ENCODE measurements at regions not wholly inside any gene's neighbourhood (a gene's known extent, or its start where the extent isn't known, plus 50 kb on each side); places are given as distances from the start of the nearest gene placed in this dataset.
A peak's percentile ranks its signal among the peaks of the same experiment; 100 is the strongest.
"Not testable (repeated sequence)": the region's sequence is repeated elsewhere in the genome, so short reads cannot be mapped to it uniquely, and the experiment has no call there.

DNA sequence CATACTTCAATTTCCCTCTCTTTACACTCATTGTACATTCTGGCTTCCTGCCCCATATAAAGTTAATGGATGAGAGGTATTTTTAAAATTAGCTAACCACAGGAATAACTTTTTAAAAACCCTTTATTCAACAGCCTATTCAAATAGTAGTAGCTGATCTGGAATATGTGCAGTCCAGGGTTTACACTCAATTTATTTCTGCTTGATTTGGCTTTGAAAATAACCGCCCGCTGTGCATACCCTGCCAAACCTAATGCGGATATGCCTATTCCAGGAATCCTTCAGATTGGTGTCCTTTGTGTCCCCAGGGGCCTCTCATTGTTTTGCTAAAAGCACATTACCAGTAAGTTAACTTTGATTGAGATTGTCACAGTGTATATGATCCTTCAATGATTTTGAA, 1686.2 kb downstream of the PLA2G4A start:
- no peak for DNase-seq

DNA sequence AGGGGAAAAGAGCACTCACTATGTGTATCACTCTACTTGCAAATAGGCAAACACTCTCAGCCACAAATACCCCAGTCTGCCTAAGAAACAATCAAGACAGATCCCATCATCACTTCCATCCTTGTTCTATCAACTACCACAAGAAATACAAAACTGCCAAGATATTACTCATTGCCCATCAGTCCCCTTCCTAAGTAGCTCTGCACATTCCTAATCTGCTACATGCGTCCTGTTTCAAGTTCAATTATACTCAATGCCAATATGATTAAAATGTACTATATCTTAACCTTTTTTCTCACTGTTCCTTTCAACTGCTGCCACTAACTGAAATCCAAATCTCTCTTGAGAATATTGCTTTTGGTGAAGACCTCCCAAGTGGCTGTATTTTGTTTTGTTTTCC, 1688.4 kb downstream of the PLA2G4A start:
- DNase-seq: no peak

DNA sequence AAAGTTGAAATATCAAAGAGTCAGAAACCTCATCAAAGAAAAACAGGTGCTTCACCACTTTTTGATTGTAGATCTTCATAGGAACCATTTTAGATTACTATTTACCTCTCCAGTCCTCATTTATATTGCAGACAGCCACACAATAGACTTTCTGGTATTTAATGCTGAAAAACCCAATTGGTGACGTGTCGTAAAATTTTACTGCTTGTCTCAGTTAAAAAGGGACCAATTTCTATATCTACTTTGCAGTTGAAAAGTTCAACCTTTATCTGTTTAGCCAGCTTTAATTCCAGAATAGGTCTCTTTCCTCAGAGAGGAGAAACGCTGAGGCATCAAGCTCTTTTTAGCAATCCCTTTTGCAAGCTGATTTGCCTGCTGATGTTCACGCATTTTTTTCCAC, 1722.4 kb downstream of the PLA2G4A start:
- DNase-seq: no peak

DNA sequence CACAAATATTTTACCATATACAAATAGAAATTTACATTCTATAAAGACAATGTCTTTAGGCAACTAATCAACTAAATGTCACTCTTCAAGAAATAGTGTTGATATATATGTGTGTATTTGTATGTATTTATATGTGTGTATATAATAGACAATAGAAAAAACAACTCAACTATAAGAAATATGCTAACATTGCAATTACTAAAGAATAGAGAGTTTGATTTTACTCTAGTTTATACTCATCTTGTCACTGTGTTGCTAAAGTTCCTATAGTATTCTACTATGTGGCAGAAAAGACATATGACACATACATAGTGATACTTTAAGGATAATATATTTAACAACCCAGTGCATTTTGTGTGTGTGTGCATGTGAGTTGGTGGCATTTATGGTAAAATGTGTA, 1728.3 kb downstream of the PLA2G4A start:
- no peak for DNase-seq

DNA sequence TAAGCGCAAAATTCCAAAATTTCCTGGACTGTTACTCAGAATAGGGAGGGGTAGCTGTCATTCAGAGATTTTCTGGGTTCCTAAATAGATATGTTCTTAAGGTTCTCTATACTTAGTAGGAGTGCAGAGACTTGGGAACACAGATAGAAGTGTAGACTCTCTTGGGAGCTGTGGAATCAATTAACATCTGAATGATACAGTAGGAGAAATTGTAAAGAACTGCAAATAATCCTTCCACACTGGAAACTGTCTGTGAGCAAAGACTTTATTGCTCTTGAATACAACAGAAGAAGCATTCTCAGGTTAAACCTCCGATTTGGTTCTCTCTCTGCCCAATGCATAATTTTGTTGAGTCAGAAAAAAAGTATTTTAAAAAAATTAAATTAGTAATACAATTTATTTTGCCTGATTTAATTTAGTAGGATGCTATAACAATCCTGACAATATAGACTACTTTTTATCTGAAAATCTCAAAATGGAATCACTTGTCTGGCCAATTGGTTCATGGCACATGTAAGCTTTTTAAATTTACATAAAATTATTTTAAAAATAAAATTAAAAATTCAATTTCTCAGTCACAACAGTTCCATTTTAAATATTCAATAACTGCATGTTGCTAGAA, 1754.3 kb downstream of the PLA2G4A start:
- DNase-seq: no peak

DNA sequence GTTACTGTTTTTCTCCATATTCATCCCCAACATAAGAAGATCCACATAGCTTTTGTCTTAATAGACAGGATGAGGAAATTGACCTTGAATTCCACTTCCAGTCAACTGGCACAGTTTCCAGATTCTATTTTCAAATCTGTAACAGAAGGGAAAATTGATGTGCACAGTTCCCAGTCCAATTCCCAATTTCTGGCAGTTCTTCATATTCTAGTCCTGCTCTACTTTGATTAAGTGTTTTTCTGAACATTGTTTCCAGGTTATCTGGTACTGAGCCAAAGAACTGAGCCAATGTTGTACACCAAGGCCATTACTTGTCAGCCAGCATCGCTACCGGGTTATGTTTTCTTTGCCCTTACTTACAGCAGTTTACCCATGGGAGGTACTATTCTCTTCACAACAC, 1755.4 kb downstream of the PLA2G4A start:
- DNase-seq: no peak

DNA sequence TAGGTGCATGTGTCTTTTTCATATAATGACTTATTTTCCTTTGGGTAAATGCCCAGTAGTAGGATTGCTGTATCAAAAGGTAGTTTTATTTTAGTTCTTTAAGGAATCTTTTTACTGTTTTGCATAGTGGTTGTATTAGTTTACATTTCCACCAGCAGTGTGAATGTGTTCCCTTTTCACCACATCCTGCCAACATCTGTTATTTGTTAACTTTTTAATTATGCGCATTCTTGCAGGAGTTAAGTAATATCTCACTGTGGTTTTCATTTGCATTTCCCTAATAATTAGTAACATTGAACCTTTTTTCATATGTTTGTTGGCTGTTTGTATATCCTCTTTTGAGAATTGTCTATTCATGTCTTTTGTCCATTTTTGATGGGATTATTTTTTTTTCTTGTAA, 1761.9 kb downstream of the PLA2G4A start:
- no peak for DNase-seq

DNA sequence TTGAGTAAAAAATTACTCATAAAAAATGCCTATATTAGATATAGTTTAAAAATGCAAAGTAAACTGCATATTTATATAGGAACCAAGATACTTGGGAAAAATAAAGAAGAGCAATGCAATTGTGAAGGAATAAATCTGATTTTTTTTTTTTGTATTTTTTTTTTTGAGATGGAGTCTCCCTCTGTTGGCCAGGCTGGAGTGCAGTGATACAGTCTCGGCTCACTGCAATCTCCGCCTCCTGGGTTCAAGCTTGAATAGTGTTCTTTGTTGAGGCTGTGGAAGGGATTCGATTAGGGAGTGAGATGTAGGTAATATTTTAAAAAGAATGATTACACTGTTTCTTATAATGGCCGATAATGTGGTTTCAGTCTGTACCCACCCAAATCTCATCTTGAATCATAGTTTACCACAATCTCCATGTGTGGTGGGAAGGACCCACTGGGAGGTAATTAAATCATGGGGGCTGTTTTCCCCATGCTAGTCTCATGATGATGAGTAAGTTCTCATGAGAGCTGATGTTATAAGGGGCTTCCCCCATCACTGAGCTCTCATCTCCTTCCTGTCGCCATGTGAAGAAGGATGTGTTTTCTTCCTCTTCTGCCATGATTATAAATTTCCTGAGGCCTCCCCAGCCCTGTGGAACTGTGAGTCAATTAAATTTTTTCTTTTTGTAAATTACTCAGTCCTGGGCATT, 1765.9 kb downstream of the PLA2G4A start:
- no peak for DNase-seq

DNA sequence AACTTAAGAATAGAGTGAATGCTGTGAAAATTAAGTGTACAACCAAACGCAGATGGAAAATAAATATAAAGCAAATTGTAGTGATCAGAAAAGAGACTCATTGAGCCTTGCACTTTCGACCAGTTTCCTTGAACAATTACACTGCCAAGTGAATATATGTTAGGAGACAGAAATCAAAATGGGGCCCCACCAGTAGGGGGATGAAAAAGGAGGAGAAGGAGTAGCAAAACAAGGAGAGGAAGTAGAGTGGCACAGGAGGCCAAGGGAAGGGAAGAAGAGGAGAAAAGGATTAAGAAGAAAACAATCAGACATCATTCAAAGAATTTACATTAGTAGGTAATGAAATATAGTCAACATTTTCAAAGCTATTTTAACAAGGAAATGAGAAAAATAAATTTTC, 1770.6 kb downstream of the PLA2G4A start:
- DNase-seq: no peak

DNA sequence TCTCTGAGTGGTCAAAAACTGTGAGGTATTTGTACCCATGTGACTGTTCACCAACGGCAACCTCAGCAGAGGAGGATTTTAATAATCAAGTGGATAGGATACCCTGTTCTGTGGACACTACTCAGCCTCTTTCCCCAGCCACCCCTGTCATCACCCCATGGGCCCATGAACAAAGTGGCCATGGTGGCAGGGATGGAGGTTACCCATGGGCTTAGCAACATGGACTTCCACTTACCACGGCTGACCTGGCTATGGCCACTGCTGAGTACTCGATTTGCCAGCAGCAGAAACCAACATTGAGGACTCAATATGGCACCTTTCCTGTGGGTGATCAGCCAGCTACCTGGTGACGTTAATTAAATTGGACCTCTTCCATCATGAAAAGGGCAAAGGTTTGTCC, 1782.7 kb downstream of the PLA2G4A start:
- DNase-seq: no peak

DNA sequence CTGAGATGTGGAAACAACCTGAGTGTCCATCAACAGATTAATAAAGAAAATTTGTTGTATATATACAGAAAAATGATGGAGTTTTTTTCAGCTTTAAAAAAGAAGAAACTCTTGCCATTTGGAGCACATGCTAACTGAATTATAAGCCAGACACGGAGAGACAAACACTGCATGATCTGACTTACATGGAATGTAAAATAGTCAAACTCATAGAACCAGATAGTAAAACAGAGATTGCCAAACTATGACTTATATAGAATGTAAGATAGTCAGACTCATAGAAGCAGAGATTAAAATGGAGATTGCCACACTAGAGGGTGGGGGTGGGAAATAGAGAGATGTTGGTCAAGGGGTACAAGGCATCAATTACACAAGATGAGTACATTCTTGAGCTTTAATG, 1786.6 kb downstream of the PLA2G4A start:
- no peak for DNase-seq

DNA sequence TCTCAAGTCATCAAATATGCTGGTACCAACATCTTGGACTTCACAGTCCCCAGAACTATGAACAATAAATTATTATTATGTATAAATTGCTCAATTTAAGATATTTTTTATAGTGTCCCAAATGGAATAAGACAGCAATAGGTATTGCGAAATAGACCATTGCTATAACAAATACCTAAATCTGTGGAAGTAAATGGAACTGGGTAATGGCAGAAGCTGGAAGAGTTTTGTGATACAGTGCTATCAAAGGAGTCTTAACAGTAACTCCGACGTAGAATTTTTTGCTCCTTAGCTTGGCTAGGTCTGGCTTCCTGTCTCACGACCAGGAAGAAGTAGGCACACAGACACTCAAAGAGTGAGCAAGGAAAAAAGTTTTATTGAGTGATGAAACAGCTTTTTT, 1791.5 kb downstream of the PLA2G4A start:
- DNase-seq: no peak

DNA sequence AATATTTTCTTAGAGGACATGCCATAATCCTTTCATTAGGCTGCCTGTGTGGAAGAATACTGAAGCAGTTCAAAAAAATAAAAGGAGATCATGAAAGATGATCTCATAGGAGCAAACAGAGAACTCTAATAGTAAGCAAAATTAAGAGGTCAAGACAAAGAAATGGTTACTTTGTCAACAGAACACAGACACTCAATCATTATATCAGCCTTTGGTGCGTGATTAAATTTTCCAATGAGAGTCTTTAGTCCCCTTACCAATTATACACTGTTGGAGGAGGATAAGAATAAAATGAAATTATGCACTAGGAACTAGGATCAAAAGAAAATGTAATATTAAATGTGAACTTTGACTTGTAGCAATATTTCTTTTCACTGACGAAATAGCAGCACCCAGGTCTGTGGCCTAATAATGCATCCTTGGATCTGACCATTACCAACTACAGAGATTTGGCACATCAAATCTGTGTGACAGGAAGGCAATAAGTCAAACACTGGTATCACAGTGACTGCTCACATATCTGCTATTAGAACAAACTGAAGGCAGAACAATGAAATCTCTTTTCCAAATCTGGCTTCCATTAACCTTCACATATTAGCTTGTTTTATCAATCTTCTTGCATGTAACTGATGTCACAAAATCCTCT, 1812.9 kb downstream of the PLA2G4A start:
- no peak for DNase-seq

DNA sequence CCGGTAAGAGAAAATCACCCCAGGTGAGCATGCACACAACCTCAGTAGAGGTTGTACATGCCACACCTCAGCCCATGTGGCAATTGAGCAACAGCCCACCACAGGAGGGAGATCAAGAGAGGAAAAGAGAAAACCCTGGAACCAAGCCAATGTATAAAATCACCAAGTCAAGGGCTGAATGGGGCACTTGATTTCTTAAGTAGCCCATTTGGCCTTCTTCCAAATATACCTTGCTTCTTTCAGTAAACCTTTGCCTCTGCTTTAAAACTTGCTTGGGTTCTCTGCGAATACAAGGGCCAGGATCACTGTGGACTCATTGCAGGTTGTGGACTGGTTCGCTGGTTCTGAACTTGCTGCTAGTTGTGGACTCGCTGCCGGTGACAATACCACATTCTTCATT, 1814.0 kb downstream of the PLA2G4A start:
- DNase-seq: no peak

DNA sequence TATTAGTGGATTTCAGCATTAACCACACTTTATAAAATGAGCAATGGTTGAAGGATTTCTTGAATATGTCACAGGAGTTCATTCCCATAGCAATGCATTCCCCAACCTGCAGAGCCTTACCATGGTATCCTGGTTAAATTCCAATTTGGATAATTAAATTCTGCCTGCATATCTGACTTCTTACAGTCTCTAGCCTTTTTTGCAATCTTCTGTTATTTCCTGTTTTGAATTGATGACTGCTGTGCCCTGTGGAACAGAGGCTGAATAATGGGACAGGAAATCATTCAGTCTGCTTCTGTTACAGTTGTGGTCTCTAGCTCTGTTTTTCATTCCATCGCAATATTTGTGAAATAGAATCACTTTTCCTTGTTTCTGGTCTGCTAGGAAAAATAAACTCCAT, 1823.9 kb downstream of the PLA2G4A start:
- peak; percentile 5 for DNase-seq

DNA sequence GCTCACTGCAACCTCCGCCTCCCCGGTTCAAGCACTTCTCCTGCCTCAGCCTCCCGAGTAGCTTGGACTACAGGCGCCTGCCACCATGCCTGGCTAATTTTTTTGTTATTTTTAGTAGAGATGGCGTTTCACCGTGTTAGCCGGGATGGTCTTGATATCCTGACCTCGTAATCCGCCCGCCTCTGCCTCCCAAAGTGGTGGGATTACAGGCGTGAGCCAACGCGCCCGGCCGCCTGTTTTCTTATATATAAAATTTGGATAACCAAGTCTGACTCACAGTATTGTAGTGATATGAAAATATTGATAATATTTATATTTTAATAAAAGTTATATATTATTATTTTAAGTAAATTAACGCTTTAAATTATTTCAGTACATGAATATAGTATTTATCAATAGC, 1821.7 kb downstream of the BRINP3 start:
- not testable (repeated sequence) for DNase-seq

DNA sequence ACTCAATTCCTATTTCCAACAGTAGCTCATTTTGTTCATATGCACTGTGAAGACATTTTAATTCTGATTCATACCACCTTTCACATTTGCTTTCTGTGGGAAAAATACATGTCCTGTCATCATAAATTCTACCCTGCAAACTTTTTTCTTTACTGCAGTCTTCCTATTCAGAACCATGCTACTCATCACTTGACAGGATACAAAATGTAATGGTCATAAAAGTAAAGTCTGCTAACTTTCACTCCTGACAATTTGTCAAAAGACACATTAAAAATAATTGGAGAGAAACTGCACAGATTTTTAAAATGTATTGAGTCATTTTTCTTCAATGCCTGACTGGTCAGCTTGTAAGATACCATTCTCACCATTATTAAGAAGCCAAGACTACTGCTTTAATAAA, 1817.1 kb downstream of the BRINP3 start:
- DNase-seq: no peak

DNA sequence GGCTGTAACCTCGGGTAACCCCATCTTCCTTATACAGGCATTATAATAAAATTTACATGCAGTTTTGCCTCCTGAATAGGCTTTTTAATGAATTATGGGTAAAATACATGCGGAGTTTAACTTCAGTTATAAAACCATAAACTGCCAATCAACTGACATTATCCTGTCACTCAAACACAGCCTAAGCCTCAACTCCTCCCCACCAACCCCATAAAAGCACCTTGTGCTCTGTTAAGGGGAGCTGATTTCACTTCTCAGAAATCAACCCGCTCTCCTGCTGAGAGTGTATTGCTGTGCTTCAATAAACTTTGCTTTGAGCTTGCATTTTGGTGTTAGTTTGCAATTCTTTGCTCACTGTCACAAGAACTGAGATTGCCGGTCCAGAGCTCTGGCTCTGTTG, 1812.2 kb downstream of the BRINP3 start:
- no peak for DNase-seq

DNA sequence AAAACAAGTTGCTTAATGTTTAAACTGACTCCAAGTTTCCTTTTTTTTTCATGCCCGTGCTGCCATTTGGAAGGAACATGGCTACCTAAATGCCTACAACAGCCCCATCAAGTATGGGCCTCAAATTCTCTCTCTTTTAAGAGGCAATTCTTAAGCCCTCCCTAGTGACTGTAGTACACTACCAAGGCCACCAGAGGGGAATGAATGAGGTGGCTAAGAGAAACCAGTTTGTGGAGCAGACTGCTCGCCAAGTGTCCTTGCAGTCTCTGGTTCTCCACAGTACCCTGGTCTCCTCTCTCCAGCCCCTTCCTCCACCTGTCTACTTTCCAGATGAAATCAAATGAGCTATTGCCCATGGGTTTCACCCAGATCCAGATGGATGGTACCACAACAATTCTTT, 1809.6 kb downstream of the BRINP3 start:
- DNase-seq: peak; percentile 6

DNA sequence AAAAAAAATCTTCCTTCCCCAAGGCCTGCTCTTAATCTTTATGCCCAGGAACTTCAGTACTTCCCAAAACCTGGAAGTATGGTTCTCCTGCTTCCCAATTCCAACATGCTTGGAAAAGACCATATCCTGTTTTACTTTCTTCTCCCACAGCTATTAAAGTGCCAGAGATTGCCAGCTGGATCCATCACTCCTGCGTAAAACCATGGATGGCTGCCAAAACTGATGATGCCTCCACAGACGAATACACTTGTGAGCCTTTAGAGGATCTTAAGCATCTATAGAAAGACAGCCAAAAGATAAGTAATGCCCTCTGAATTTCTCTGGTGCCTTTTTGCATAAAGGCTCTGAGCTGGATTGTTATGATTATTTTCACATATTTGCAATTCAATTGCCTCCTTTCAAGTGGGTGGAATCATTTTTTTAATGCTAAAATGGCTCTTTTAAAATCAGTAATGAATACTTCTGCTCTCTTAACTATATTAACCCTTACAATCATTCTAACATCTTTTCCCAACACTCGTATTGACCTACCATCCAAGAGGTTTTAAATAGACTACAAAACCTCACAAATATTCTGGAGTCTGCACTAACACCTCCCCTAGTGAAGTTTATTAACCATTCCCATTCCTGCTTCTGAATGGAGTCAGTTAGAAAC, 1807.8 kb downstream of the BRINP3 start:
- no peak for DNase-seq

DNA sequence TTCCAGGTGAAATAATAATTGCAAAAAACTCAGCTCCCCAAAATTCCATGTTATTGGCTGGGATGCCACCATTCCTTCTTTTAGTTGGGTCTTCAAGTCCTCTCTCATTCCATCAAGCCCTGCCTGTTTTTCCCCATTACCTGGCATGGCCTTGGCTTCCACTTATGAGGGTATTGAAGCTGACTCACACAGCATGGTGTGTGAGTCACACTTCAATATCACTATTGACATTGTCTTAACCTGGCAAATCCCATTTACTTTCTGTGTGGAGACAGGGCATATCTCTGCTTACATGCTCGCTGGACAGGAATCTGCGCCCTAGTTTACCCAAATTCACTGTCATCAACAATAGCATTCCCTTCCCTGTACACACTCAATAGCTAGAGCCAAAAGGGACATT, 1806.8 kb downstream of the BRINP3 start:
- no peak for DNase-seq

DNA sequence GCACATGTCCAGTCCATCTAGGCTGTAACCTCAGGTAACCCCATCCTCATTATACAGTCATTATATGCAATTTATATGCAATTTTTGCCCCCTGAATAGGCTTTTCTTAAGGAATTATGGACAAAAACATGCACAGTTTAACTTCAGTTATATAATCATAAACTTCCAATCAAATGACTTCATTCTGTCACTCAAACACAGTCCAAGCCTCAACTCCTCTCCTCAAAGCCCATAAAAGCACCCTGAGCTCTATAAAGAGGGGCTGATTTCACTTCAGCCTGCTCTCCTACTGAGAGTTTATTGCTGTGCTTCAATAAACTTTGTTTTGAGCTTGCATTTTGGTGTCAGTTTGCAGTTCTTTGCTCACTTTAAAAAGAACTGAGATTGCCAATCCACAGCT, 1805.5 kb downstream of the BRINP3 start:
- no peak for DNase-seq

DNA sequence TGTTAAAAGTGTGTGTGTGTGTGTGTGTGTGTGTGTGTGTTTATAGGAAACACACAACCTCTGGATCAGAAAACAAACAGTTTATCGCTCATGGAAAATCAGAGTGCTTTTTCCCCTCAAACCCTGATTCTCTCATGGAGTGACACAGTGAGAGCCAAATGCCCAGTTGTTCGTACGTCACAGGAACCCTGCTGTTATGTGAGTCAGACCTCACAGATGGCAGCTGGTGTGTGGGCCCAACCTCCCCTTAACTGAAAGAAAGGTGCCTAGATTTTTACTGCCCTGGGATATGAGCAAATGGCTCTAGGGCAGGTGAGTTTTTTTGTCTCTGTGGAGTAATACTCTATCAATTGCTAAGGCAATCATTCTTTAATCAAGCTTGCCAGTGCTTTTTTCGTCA, 1788.1 kb downstream of the BRINP3 start:
- no peak for DNase-seq

DNA sequence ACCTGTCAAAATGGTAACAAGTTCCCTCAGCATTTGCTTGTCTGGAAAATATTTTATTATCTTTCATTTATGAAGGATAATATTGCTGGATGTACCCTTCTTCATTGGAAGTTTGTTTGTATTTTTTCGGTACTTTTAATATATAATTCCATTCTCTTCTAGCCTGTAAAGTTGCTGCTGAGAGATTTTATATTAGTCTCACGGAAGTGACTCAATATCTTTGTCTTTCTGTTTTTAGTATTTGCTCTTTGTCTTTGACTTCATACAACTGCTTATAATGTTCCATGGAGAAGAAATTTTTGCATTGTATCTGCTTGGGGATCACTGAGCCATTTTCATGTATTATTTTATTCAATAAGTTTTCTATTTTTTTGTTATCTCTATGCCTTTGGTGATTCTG, 1777.5 kb downstream of the BRINP3 start:
- DNase-seq: no peak

Measured in hematopoietic multipotent progenitor cell treated with erythropoietin and hydrocortisone succinate and interleukin-3 and kit ligand, for 6 days (in vitro differentiated cells).